Lung (tissue), 11 donors: ENCODE measurements at regions not wholly inside any gene's neighbourhood (a gene's known extent, or its start where the extent isn't known, plus 50 kb on each side); places are given as distances from the start of the nearest gene placed in this dataset.

Experiments used
- ATAC-seq: fragments of 200-7000 bp; cut with Tn5 transposase; one replicate; pipeline ENCODE4 v1.9.1; 2020; ENCODE audit warnings: moderate number of reproducible peaks; ENCODE audit not compliant: insufficient read depth, low FRiP score
- DNase-seq, 3 donors: peaks; one replicate each; pipeline ENCODE4 v3.0.0-alpha.2; 2013 to 2017
- H3K27ac ChIP-seq, 2 donors: one replicate each; pipeline ENCODE4 v1.5.1; 2013; ENCODE audit warnings: mild to moderate bottlenecking in 2 of 2, moderate library complexity in 2 of 2, control low read depth in 1 of 2, inconsistent platforms in 1 of 2, low read depth in 1 of 2, low read length in 1 of 2
- H3K27me3 ChIP-seq, 3 donors: one replicate each; pipeline ENCODE4 v1.5.1; 2013; ENCODE audit warnings: low read length in 2 of 3; ENCODE audit not compliant: control insufficient read depth in 3 of 3, insufficient read depth in 3 of 3
- H3K36me3 ChIP-seq, 4 donors: one replicate each; pipeline ENCODE4 v1.5.1; 2013; ENCODE audit warnings: low read length in 4 of 4, mild to moderate bottlenecking in 1 of 4, moderate library complexity in 1 of 4; ENCODE audit not compliant: control insufficient read depth in 4 of 4, insufficient read depth in 4 of 4
- H3K4me1 ChIP-seq, 5 donors: one replicate each; pipeline ENCODE4 v1.5.1; 2013; ENCODE audit warnings: low read length in 5 of 5, mild to moderate bottlenecking in 2 of 5, moderate library complexity in 1 of 5; ENCODE audit not compliant: control insufficient read depth in 5 of 5, insufficient read depth in 5 of 5
- H3K4me3 ChIP-seq: one replicate; pipeline ENCODE4 v1.5.1; 2013; ENCODE audit warnings: mild to moderate bottlenecking, control low read depth, moderate library complexity
- H3K9ac ChIP-seq, 2 donors: one replicate each; pipeline ENCODE4 v1.5.1; 2013; ENCODE audit warnings: low read length in 2 of 2, control low read depth in 1 of 2; ENCODE audit not compliant: insufficient read depth in 1 of 2
- H3K9me3 ChIP-seq, 4 donors: one replicate each; pipeline ENCODE4 v1.5.1; 2013; ENCODE audit warnings: low read length in 3 of 4, mild to moderate bottlenecking in 1 of 4, moderate library complexity in 1 of 4; ENCODE audit not compliant: control insufficient read depth in 4 of 4, insufficient read depth in 3 of 4
- WGBS, 2 donors: extraction: QIAGEN DNeasy Blood & Tissue Kit; methylation state at CpG; one replicate each; pipeline ENCODE4 v1.1.7; 2013; 5-methylcytosine and 5-hydroxymethylcytosine counted together
- TF ChIP-seq, protein P1 (sequence below): IDR thresholded peaks from 2 replicates; pipeline ENCODE4 v1.5.1; 2012; ENCODE audit warnings: mild to moderate bottlenecking; ENCODE audit errors: control extremely low read depth, extremely low read depth
- donor health status: control.
- donor health status: control.
- donor health status: Bipolar disorder and iron deficiency.
- donor health status: healthy.
- donor health status: DM: yes; HTN: yes; CAD: no.

DNA sequence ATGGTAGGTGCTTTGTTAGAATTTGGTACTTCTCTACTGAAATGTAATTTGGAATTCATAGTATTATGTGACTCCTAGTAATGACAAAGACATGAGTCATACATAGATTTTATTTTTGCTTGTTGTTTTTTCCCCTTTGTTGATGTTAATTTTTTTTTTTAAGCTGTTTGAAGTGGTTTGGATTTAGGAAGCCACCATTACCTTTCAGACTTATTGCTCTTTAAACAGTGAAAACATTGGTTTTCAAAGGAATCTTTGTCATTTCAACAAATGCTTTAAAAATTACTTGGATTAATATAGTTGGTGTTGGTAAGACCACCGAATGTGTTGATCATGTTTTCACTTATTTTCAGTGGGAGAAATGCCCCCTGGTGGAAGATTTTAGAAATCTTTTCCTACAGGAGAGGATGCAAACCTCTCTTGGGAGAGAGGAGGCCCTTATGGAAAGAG lies 170.1 kb upstream of the PITX1 start:
- H3K4me1 ChIP-seq: peaks cover 0 to 20% (median 0%) of the 10 kb centered on the region in 5 donors
- no peak overlapping the region for H3K4me3 ChIP-seq
- peaks cover 0 to 6% (median 0%) of the 10 kb centered on the region in 4 donors for H3K9me3 ChIP-seq
- DNase-seq (peak in 1 of 3 donors; percentile 19), ATAC-seq (no peak)
- H3K27ac ChIP-seq: no peak overlapping the region
- WGBS, 2 donors: 69 to 77% methylated on average over 1 of the region's 1 CpG
- H3K9ac ChIP-seq: no peak overlapping the region
- H3K27me3 ChIP-seq: peaks cover 0 to 2% (median 0%) of the 10 kb centered on the region in 3 donors
- no peaks in the 10 kb centered on the region for H3K36me3 ChIP-seq
- TF ChIP-seq, protein P1, sequence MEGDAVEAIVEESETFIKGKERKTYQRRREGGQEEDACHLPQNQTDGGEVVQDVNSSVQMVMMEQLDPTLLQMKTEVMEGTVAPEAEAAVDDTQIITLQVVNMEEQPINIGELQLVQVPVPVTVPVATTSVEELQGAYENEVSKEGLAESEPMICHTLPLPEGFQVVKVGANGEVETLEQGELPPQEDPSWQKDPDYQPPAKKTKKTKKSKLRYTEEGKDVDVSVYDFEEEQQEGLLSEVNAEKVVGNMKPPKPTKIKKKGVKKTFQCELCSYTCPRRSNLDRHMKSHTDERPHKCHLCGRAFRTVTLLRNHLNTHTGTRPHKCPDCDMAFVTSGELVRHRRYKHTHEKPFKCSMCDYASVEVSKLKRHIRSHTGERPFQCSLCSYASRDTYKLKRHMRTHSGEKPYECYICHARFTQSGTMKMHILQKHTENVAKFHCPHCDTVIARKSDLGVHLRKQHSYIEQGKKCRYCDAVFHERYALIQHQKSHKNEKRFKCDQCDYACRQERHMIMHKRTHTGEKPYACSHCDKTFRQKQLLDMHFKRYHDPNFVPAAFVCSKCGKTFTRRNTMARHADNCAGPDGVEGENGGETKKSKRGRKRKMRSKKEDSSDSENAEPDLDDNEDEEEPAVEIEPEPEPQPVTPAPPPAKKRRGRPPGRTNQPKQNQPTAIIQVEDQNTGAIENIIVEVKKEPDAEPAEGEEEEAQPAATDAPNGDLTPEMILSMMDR: no peak

DNA sequence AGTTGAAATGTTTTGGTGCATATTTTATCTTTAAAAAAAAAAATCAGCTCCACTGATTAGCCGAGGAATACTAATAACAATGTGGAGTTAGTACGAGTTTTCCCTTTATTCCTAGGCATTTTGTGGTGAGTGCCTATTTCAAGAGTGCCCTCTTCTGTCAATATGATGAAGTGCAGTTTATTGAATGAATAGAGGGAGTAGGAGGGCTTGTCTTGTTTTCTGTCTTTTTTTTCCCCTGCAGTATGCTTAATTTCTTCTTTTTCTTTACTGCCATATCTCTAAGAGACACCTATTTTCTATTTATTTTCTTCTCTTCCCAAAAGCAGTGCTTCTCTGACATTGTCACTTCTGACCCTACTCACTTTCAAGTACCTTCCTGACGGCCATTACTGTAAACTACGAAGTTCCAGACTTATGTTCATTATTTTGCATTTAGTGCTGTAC lies 169.6 kb upstream of the PITX1 start:
- TF ChIP-seq, protein P1: no peak
- H3K36me3 ChIP-seq: no peaks in the 10 kb centered on the region
- DNase-seq (no peak), ATAC-seq (no peak)
- peaks cover 0 to 6% (median 0%) of the 10 kb centered on the region in 4 donors for H3K9me3 ChIP-seq
- H3K4me1 ChIP-seq: peaks cover 0 to 16% (median 0%) of the 10 kb centered on the region in 5 donors
- H3K27ac ChIP-seq: no peak overlapping the region
- 79 to 92% methylated on average over 4 of the region's 4 CpGs for WGBS, 2 donors
- H3K9ac ChIP-seq: no peak overlapping the region
- peaks cover 0 to 5% (median 0%) of the 10 kb centered on the region in 3 donors for H3K27me3 ChIP-seq
- H3K4me3 ChIP-seq: no peak overlapping the region

DNA sequence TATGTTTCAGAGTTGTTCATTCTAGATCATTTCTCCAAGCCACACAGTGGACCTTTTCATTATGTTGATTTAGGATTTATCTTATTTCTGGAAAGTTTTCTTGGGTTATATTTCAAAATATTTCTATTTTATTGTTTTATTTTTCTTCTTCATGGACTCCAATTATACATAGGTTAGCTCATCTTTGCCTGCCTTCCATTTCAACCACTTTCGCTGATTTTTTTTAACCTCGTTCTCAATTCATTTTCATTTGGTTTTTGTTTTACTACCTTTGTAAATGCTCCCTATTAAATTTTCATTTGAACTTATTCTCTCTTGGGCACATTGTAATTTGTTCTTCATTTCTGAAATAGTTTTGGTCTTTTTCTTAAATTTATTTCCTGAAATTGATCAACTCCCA lies 169.0 kb upstream of the PITX1 start:
- H3K4me3 ChIP-seq: no peak overlapping the region
- no peak overlapping the region for H3K9ac ChIP-seq
- H3K27ac ChIP-seq: no peak overlapping the region
- peaks cover 0 to 6% (median 0%) of the 10 kb centered on the region in 4 donors for H3K9me3 ChIP-seq
- H3K36me3 ChIP-seq: no peaks in the 10 kb centered on the region
- TF ChIP-seq, protein P1: no peak
- ATAC-seq (no peak), DNase-seq (no peak)
- 96 to 99% methylated on average over 2 of the region's 2 CpGs for WGBS, 2 donors
- peaks cover 0 to 10% (median 0%) of the 10 kb centered on the region in 5 donors for H3K4me1 ChIP-seq
- H3K27me3 ChIP-seq: peaks cover 0 to 5% (median 0%) of the 10 kb centered on the region in 3 donors

DNA sequence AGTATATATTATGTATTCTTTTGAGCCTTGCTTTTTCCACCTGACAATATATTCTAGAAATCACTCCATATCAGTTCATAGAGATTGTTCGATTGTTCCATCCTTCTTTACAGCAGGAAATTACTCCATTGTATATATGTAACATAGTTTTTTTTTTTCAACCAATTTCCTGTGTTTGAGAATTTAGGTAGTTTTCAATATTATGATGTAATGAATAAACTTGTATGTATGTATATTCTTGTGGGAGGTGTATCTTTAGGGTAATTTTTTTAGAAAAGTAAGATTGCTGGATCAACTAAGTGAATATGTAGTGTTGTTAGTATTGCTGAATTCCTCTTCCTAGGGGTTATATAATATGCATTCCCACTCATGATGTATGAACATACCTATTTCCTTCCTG lies 165.9 kb upstream of the PITX1 start:
- peaks cover 0 to 6% (median 3%) of the 10 kb centered on the region in 4 donors for H3K9me3 ChIP-seq
- no peak for DNase-seq
- WGBS, 2 donors: 48 to 57% methylated on average over 1 of the region's 1 CpG

More for the DNA sequence above, 165.9 kb upstream of the PITX1 start:
- Histone ChIP-seq H3K4me3 (no peak overlapping the region), H3K36me3 (no peaks in the 10 kb centered on the region), H3K27me3 (peaks cover 0 to 5% (median 0%) of the 10 kb centered on the region in 3 donors), H3K9ac (no peak overlapping the region), H3K27ac (no peak overlapping the region), H3K4me1 (no peaks in the 10 kb centered on the region)
- TF ChIP-seq, protein P1: no peak
- no peak for ATAC-seq
